ENCODE measurements at regions not wholly inside any gene's neighbourhood (a gene's known extent, or its start where the extent isn't known, plus 50 kb on each side); places are given as distances from the start of the nearest gene placed in this dataset.

- TF ChIP-seq CTCF (IDR thresholded peaks at IDR 0.05; ENCODE audit: poor library complexity) (no peak), EZH2 (IDR thresholded peaks at IDR 0.05; ENCODE audit: borderline replicate concordance) (no peak), EZH2phosphoT487 (IDR thresholded peaks at IDR 0.05; ENCODE audit: low read depth, severe bottlenecking, unreplicated experiment) (no peak)
Observed at GRCh38 chr3:59658866-59659265, 609.0 kb upstream of the CFAP20DC start.

Data from hepatocyte (in vitro differentiated cells).